ENCODE measurements at regions not wholly inside any gene's neighbourhood (a gene's known extent, or its start where the extent isn't known, plus 50 kb on each side); places are given as distances from the start of the nearest gene placed in this dataset.

GRCh38 chr10:1961989-1962388 is 224.7 kb upstream of the ADARB2 start:
- no peak overlapping the region for H3K27ac ChIP-seq
- TF ChIP-seq CTCF (IDR thresholded peaks at IDR 0.05): no peak
- DNase-seq (no peak), ATAC-seq (no peak)
- no peaks in the 10 kb centered on the region for H3K9me3 ChIP-seq
- H3K4me1 ChIP-seq: no peaks in the 10 kb centered on the region
- H3K36me3 ChIP-seq (ENCODE audit: insufficient read depth in 1 of 2, low read depth in 1 of 2): no peaks in the 10 kb centered on the region
- H3K27me3 ChIP-seq (ENCODE audit: insufficient read depth in 3 of 3, low read length in 2 of 3): no peaks in the 10 kb centered on the region
- intact Hi-C loops (cut with DNase I): no loop called here
- H3K4me3 ChIP-seq: no peak overlapping the region
- 77 to 83% (median 80%) methylated on average over 2 of the region's 2 CpGs for WGBS, 3 donors

GRCh38 chr10:1960982-1961381 is 223.7 kb upstream of the ADARB2 start:
- TF ChIP-seq CTCF (IDR thresholded peaks at IDR 0.05): no peak
- WGBS, 3 donors: 88 to 94% (median 90%) methylated on average over 2 of the region's 2 CpGs
- intact Hi-C loops (cut with DNase I): no loop called here
- Histone ChIP-seq H3K4me3 (no peak overlapping the region), H3K27ac (no peak overlapping the region), H3K4me1 (no peaks in the 10 kb centered on the region), H3K36me3 (ENCODE audit: insufficient read depth in 1 of 2, low read depth in 1 of 2) (no peaks in the 10 kb centered on the region), H3K9me3 (no peaks in the 10 kb centered on the region), H3K27me3 (ENCODE audit: insufficient read depth in 3 of 3, low read length in 2 of 3) (no peaks in the 10 kb centered on the region)
- DNase-seq (no peak), ATAC-seq (no peak)

DNA sequence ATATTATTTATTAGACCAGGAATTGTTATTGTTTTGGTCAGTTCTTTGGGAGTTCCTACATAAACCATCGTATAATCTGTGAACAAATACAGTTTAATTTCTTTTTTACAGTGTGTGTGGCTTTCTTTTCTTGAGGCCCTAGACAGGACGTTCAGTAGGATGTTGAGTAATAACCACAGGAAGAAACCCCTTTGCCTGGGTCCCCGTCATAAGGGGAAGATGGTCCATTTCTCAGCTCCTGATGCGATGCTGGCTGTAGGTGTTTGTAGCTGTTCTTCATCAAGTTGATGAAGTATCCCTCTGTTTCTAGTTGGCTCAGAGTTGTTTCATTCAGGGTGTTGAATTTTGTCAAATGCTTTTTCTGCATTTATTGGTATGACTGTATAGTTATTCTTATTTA is 219.7 kb upstream of the ADARB2 start:
- Histone ChIP-seq H3K9me3 (no peaks in the 10 kb centered on the region), H3K27me3 (ENCODE audit: insufficient read depth in 3 of 3, low read length in 2 of 3) (no peaks in the 10 kb centered on the region), H3K36me3 (ENCODE audit: insufficient read depth in 1 of 2, low read depth in 1 of 2) (no peaks in the 10 kb centered on the region), H3K4me3 (no peak overlapping the region), H3K27ac (no peak overlapping the region), H3K4me1 (no peaks in the 10 kb centered on the region)
- WGBS, 3 donors: 74 to 80% (median 78%) methylated on average over 4 of the region's 4 CpGs
- DNase-seq: no peak
- no peak for TF ChIP-seq CTCF (IDR thresholded peaks at IDR 0.05)
- intact Hi-C loops (cut with DNase I): no loop called here
- no peak for ATAC-seq

GRCh38 chr10:1954300-1954699 is 217.0 kb upstream of the ADARB2 start:
- WGBS, 3 donors: 37 to 43% (median 42%) methylated on average over 3 of the region's 3 CpGs
- no peak for TF ChIP-seq CTCF (IDR thresholded peaks at IDR 0.05)
- no peak overlapping the region for H3K4me3 ChIP-seq
- H3K4me1 ChIP-seq: no peaks in the 10 kb centered on the region
- intact Hi-C loops (cut with DNase I): no loop called here
- no peak overlapping the region for H3K27ac ChIP-seq
- ATAC-seq (no peak), DNase-seq (no peak)
- H3K27me3 ChIP-seq (ENCODE audit: insufficient read depth in 3 of 3, low read length in 2 of 3): no peaks in the 10 kb centered on the region
- H3K36me3 ChIP-seq (ENCODE audit: insufficient read depth in 1 of 2, low read depth in 1 of 2): no peaks in the 10 kb centered on the region
- no peaks in the 10 kb centered on the region for H3K9me3 ChIP-seq
